ENCODE measurements at regions not wholly inside any gene's neighbourhood (a gene's known extent, or its start where the extent isn't known, plus 50 kb on each side); places are given as distances from the start of the nearest gene placed in this dataset.

- no peaks in the 10 kb centered on the region for H3K9me3 ChIP-seq (ENCODE audit: control insufficient read depth in 2 of 2, insufficient read depth in 1 of 2, low read depth in 1 of 2, low read length in 1 of 2)
- 85 to 89% (median 88%) methylated on average over 19 of the region's 19 CpGs for WGBS, 3 donors
- H3K27me3 ChIP-seq (ENCODE audit: control insufficient read depth in 3 of 3, insufficient read depth in 3 of 3, low read length in 3 of 3): no peaks in the 10 kb centered on the region
- no peaks in the 10 kb centered on the region for H3K4me1 ChIP-seq (ENCODE audit: control insufficient read depth in 3 of 3, insufficient read depth in 2 of 3, low read depth in 1 of 3, low read length in 2 of 3)
- DNase-seq: no peak
- no peak for FAIRE-seq
- no peak overlapping the region for H3K27ac ChIP-seq (ENCODE audit: low read depth in 1 of 3, low read length in 2 of 3)
- H3K36me3 ChIP-seq (ENCODE audit: control insufficient read depth in 3 of 3, insufficient read depth in 2 of 3, low read depth in 1 of 3, low read length in 3 of 3): no peaks in the 10 kb centered on the region
- no peak overlapping the region for H3K4me3 ChIP-seq (ENCODE audit: low read depth in 1 of 3, low read length in 3 of 3)
Measured at GRCh38 chr5:116763987-116764866, 189.6 kb upstream of the SEMA6A start.

- Histone ChIP-seq H3K27me3 (ENCODE audit: control insufficient read depth in 3 of 3, insufficient read depth in 3 of 3, low read length in 3 of 3) (no peaks in the 10 kb centered on the region), H3K27ac (ENCODE audit: low read depth in 1 of 3, low read length in 2 of 3) (peak overlapping the region in 1 of 3 donors; percentile 45), H3K4me3 (ENCODE audit: low read depth in 1 of 3, low read length in 3 of 3) (no peak overlapping the region), H3K9me3 (ENCODE audit: control insufficient read depth in 2 of 2, insufficient read depth in 1 of 2, low read depth in 1 of 2, low read length in 1 of 2) (peaks cover 0 to 10% of the 10 kb centered on the region in 2 donors), H3K36me3 (ENCODE audit: control insufficient read depth in 3 of 3, insufficient read depth in 2 of 3, low read depth in 1 of 3, low read length in 3 of 3) (no peaks in the 10 kb centered on the region), H3K4me1 (ENCODE audit: control insufficient read depth in 3 of 3, insufficient read depth in 2 of 3, low read depth in 1 of 3, low read length in 2 of 3) (no peaks in the 10 kb centered on the region)
- WGBS, 3 donors: 73 to 82% (median 79%) methylated on average over 10 of the region's 10 CpGs
- FAIRE-seq: no peak
- no peak for DNase-seq
Measured at GRCh38 chr5:116759860-116760640, 185.4 kb upstream of the SEMA6A start.

GRCh38 chr5:116757326-116757725, 182.7 kb upstream of the SEMA6A start:
- WGBS, 3 donors: 22 to 74% (median 44%) methylated on average over 1 of the region's 1 CpG
- no peaks in the 10 kb centered on the region for H3K27me3 ChIP-seq (ENCODE audit: control insufficient read depth in 3 of 3, insufficient read depth in 3 of 3, low read length in 3 of 3)

GRCh38 chr5:116756531-116756930, 181.9 kb upstream of the SEMA6A start:
- Histone ChIP-seq H3K9me3 (ENCODE audit: control insufficient read depth in 2 of 2, insufficient read depth in 1 of 2, low read depth in 1 of 2, low read length in 1 of 2) (peaks cover 0 to 10% of the 10 kb centered on the region in 2 donors), H3K4me3 (ENCODE audit: low read depth in 1 of 3, low read length in 3 of 3) (no peak overlapping the region), H3K27me3 (ENCODE audit: control insufficient read depth in 3 of 3, insufficient read depth in 3 of 3, low read length in 3 of 3) (no peaks in the 10 kb centered on the region), H3K36me3 (ENCODE audit: control insufficient read depth in 3 of 3, insufficient read depth in 2 of 3, low read depth in 1 of 3, low read length in 3 of 3) (no peaks in the 10 kb centered on the region), H3K27ac (ENCODE audit: low read depth in 1 of 3, low read length in 2 of 3) (no peak overlapping the region), H3K4me1 (ENCODE audit: control insufficient read depth in 3 of 3, insufficient read depth in 2 of 3, low read depth in 1 of 3, low read length in 2 of 3) (no peaks in the 10 kb centered on the region)
- WGBS, 3 donors: 79 to 91% (median 87%) methylated on average over 1 of the region's 1 CpG
- FAIRE-seq: no peak
- no peak for DNase-seq

More at GRCh38 chr5:116757326-116757725, 182.7 kb upstream of the SEMA6A start:
- H3K36me3 ChIP-seq (ENCODE audit: control insufficient read depth in 3 of 3, insufficient read depth in 2 of 3, low read depth in 1 of 3, low read length in 3 of 3): no peaks in the 10 kb centered on the region
- H3K9me3 ChIP-seq (ENCODE audit: control insufficient read depth in 2 of 2, insufficient read depth in 1 of 2, low read depth in 1 of 2, low read length in 1 of 2): peaks cover 0 to 10% of the 10 kb centered on the region in 2 donors
- no peak overlapping the region for H3K27ac ChIP-seq (ENCODE audit: low read depth in 1 of 3, low read length in 2 of 3)
- DNase-seq: no peak
- no peaks in the 10 kb centered on the region for H3K4me1 ChIP-seq (ENCODE audit: control insufficient read depth in 3 of 3, insufficient read depth in 2 of 3, low read depth in 1 of 3, low read length in 2 of 3)
- no peak overlapping the region for H3K4me3 ChIP-seq (ENCODE audit: low read depth in 1 of 3, low read length in 3 of 3)
- FAIRE-seq: no peak

- DNase-seq (no peak), FAIRE-seq (no peak)
- H3K27me3 ChIP-seq (ENCODE audit: control insufficient read depth in 3 of 3, insufficient read depth in 3 of 3, low read length in 3 of 3): no peaks in the 10 kb centered on the region
- H3K27ac ChIP-seq (ENCODE audit: low read depth in 1 of 3, low read length in 2 of 3): no peak overlapping the region
- no peak overlapping the region for H3K4me3 ChIP-seq (ENCODE audit: low read depth in 1 of 3, low read length in 3 of 3)
- peaks cover 0 to 10% of the 10 kb centered on the region in 2 donors for H3K9me3 ChIP-seq (ENCODE audit: control insufficient read depth in 2 of 2, insufficient read depth in 1 of 2, low read depth in 1 of 2, low read length in 1 of 2)
- H3K4me1 ChIP-seq (ENCODE audit: control insufficient read depth in 3 of 3, insufficient read depth in 2 of 3, low read depth in 1 of 3, low read length in 2 of 3): no peaks in the 10 kb centered on the region
- H3K36me3 ChIP-seq (ENCODE audit: control insufficient read depth in 3 of 3, insufficient read depth in 2 of 3, low read depth in 1 of 3, low read length in 3 of 3): no peaks in the 10 kb centered on the region
Measured at GRCh38 chr5:116754556-116754955, 179.9 kb upstream of the SEMA6A start.

- Histone ChIP-seq H3K4me1 (ENCODE audit: control insufficient read depth in 3 of 3, insufficient read depth in 2 of 3, low read depth in 1 of 3, low read length in 2 of 3) (no peaks in the 10 kb centered on the region), H3K4me3 (ENCODE audit: low read depth in 1 of 3, low read length in 3 of 3) (no peak overlapping the region), H3K27me3 (ENCODE audit: control insufficient read depth in 3 of 3, insufficient read depth in 3 of 3, low read length in 3 of 3) (no peaks in the 10 kb centered on the region), H3K36me3 (ENCODE audit: control insufficient read depth in 3 of 3, insufficient read depth in 2 of 3, low read depth in 1 of 3, low read length in 3 of 3) (no peaks in the 10 kb centered on the region), H3K9me3 (ENCODE audit: control insufficient read depth in 2 of 2, insufficient read depth in 1 of 2, low read depth in 1 of 2, low read length in 1 of 2) (peaks cover 0 to 8% of the 10 kb centered on the region in 2 donors), H3K27ac (ENCODE audit: low read depth in 1 of 3, low read length in 2 of 3) (no peak overlapping the region)
- FAIRE-seq: no peak
- DNase-seq: no peak
Measured at GRCh38 chr5:116751684-116752083, 177.1 kb upstream of the SEMA6A start.

- Histone ChIP-seq H3K4me3 (ENCODE audit: low read depth in 1 of 3, low read length in 3 of 3) (no peak overlapping the region), H3K36me3 (ENCODE audit: control insufficient read depth in 3 of 3, insufficient read depth in 2 of 3, low read depth in 1 of 3, low read length in 3 of 3) (no peaks in the 10 kb centered on the region), H3K27ac (ENCODE audit: low read depth in 1 of 3, low read length in 2 of 3) (no peak overlapping the region), H3K27me3 (ENCODE audit: control insufficient read depth in 3 of 3, insufficient read depth in 3 of 3, low read length in 3 of 3) (no peaks in the 10 kb centered on the region), H3K9me3 (ENCODE audit: control insufficient read depth in 2 of 2, insufficient read depth in 1 of 2, low read depth in 1 of 2, low read length in 1 of 2) (peaks cover 0 to under 1% of the 10 kb centered on the region in 2 donors), H3K4me1 (ENCODE audit: control insufficient read depth in 3 of 3, insufficient read depth in 2 of 3, low read depth in 1 of 3, low read length in 2 of 3) (no peaks in the 10 kb centered on the region)
- no peak for DNase-seq
- FAIRE-seq: no peak
- 78 to 93% (median 88%) methylated on average over 2 of the region's 2 CpGs for WGBS, 3 donors
Measured at GRCh38 chr5:116750631-116751580, 176.3 kb upstream of the SEMA6A start.

- H3K27me3 ChIP-seq (ENCODE audit: control insufficient read depth in 3 of 3, insufficient read depth in 3 of 3, low read length in 3 of 3): no peaks in the 10 kb centered on the region
- H3K9me3 ChIP-seq (ENCODE audit: control insufficient read depth in 2 of 2, insufficient read depth in 1 of 2, low read depth in 1 of 2, low read length in 1 of 2): no peaks in the 10 kb centered on the region
- no peak overlapping the region for H3K27ac ChIP-seq (ENCODE audit: low read depth in 1 of 3, low read length in 2 of 3)
- H3K4me3 ChIP-seq (ENCODE audit: low read depth in 1 of 3, low read length in 3 of 3): no peak overlapping the region
- H3K4me1 ChIP-seq (ENCODE audit: control insufficient read depth in 3 of 3, insufficient read depth in 2 of 3, low read depth in 1 of 3, low read length in 2 of 3): no peaks in the 10 kb centered on the region
- DNase-seq: peak in 1 of 2 donors; percentile 35
- FAIRE-seq: no peak
- WGBS, 3 donors: 79 to 81% (median 81%) methylated on average over 1 of the region's 1 CpG
- no peaks in the 10 kb centered on the region for H3K36me3 ChIP-seq (ENCODE audit: control insufficient read depth in 3 of 3, insufficient read depth in 2 of 3, low read depth in 1 of 3, low read length in 3 of 3)
Measured at GRCh38 chr5:116747881-116748280, 173.3 kb upstream of the SEMA6A start.
